ENCODE measurements at regions not wholly inside any gene's neighbourhood (a gene's known extent, or its start where the extent isn't known, plus 50 kb on each side); places are given as distances from the start of the nearest gene placed in this dataset.

DNA sequence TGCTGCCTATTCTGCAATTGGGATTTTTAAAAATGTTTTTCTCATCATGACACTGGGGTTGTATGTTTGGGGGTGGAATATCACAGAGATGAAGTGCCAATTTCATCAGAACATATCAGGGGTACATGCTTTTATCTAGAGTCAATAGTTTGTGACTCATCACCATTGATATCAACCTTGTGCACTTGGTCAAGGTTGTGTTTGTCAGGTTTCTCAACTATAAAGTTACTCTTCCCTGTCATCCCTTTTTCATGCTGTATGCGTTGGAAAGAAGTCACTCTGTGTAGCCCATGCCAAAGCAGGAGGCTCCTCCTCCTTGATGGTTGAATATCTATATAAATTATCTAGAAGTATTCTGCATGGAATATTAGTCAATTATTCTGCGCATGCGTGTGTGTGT is 145.4 kb upstream of the TSHZ2 start:
- BruUV-seq (replicated peaks), result no TSS peak
- Histone ChIP-seq H3K79me2 (ENCODE audit: insufficient read depth, low read length) (no peaks in the 10 kb centered on the region), H2AFZ (ENCODE audit: low read depth, low read length, poor library complexity, severe bottlenecking) (no peak overlapping the region), H4K20me1 (ENCODE audit: insufficient read depth) (no peaks in the 10 kb centered on the region), H3K9me2 (ENCODE audit: insufficient read depth) (no peaks in the 10 kb centered on the region), H3K4me1 (ENCODE audit: control insufficient read depth in 1 of 2, insufficient read depth in 2 of 2, low read length in 2 of 2) (no peaks in the 10 kb centered on the region), H3K27me3 (ENCODE audit: insufficient read depth, low read length) (no peaks in the 10 kb centered on the region), H3K4me2 (ENCODE audit: low read length) (no peak overlapping the region), H3K4me3 (replicated peaks in 1 of 2; ENCODE audit: low read depth in 1 of 2, low read length in 2 of 2) (no peak overlapping the region), H3K9me3 (ENCODE audit: control insufficient read depth in 1 of 2, insufficient read depth in 1 of 2, low read depth in 1 of 2, low read length in 2 of 2) (peaks cover 0 to 13% of the 10 kb centered on the region in 2 experiments; a peak in 2 of 4 replicates), H3K9ac (ENCODE audit: low read length) (no peak overlapping the region), H3K36me3 (ENCODE audit: control insufficient read depth in 1 of 2, insufficient read depth in 2 of 2, low read length in 2 of 2) (no peaks in the 10 kb centered on the region), H3K27ac (ENCODE audit: low read depth, low read length) (no peak overlapping the region)
- TF ChIP-seq EZH2 (IDR thresholded peaks at IDR 0.05) (no peak), JUND (IDR thresholded peaks at IDR 0.05) (no peak), POLR2AphosphoS5 (IDR thresholded peaks at IDR 0.05; ENCODE audit: low read depth, low read length) (no peak)
- TF ChIP-seq, protein P1, sequence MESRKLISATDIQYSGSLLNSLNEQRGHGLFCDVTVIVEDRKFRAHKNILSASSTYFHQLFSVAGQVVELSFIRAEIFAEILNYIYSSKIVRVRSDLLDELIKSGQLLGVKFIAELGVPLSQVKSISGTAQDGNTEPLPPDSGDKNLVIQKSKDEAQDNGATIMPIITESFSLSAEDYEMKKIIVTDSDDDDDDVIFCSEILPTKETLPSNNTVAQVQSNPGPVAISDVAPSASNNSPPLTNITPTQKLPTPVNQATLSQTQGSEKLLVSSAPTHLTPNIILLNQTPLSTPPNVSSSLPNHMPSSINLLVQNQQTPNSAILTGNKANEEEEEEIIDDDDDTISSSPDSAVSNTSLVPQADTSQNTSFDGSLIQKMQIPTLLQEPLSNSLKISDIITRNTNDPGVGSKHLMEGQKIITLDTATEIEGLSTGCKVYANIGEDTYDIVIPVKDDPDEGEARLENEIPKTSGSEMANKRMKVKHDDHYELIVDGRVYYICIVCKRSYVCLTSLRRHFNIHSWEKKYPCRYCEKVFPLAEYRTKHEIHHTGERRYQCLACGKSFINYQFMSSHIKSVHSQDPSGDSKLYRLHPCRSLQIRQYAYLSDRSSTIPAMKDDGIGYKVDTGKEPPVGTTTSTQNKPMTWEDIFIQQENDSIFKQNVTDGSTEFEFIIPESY (IDR thresholded peaks at IDR 0.05; ENCODE audit: extremely low read depth, insufficient replicate concordance, low read length), result no peak
- TF ChIP-seq, protein P2, sequence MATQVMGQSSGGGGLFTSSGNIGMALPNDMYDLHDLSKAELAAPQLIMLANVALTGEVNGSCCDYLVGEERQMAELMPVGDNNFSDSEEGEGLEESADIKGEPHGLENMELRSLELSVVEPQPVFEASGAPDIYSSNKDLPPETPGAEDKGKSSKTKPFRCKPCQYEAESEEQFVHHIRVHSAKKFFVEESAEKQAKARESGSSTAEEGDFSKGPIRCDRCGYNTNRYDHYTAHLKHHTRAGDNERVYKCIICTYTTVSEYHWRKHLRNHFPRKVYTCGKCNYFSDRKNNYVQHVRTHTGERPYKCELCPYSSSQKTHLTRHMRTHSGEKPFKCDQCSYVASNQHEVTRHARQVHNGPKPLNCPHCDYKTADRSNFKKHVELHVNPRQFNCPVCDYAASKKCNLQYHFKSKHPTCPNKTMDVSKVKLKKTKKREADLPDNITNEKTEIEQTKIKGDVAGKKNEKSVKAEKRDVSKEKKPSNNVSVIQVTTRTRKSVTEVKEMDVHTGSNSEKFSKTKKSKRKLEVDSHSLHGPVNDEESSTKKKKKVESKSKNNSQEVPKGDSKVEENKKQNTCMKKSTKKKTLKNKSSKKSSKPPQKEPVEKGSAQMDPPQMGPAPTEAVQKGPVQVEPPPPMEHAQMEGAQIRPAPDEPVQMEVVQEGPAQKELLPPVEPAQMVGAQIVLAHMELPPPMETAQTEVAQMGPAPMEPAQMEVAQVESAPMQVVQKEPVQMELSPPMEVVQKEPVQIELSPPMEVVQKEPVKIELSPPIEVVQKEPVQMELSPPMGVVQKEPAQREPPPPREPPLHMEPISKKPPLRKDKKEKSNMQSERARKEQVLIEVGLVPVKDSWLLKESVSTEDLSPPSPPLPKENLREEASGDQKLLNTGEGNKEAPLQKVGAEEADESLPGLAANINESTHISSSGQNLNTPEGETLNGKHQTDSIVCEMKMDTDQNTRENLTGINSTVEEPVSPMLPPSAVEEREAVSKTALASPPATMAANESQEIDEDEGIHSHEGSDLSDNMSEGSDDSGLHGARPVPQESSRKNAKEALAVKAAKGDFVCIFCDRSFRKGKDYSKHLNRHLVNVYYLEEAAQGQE (IDR thresholded peaks at IDR 0.05; ENCODE audit: low read depth), result no peak
- POLR2A ChIA-PET, result no interaction called here
- DNase-seq (ENCODE audit: low read depth, low spot score), result no peak
- CTCF ChIA-PET, result no interaction called here
- ATAC-seq, result no peak
- intact Hi-C loops (cut with micrococcal nuclease), result no loop called here
- RAD21 ChIA-PET (ENCODE audit: low non-redundant PET in 1 of 2, low total read pairs in 2 of 2, uncharacterized antibody in 2 of 2, unreplicated experiment in 2 of 2), result no interaction called here

Data from HCT116 (cell line).